Testis (tissue), 2 donors: ENCODE measurements at regions not wholly inside any gene's neighbourhood (a gene's known extent, or its start where the extent isn't known, plus 50 kb on each side); places are given as distances from the start of the nearest gene placed in this dataset.

Source experiments
- CTCF ChIP-seq, 3 experiments: fragments of 450-650 bp in 2 of 3; fragments of 200-600 bp in 1 of 3; sonication (generic) in 1 of 3; IDR thresholded peaks; one replicate each; pipeline ENCODE4 v1.5.1; 2016 to 2019; ENCODE audit warnings: antibody characterized with exemption in 3 of 3, mild to moderate bottlenecking in 2 of 3, moderate library complexity in 1 of 3
- POLR2A ChIP-seq: fragments of 450-650 bp; IDR thresholded peaks from one replicate; pipeline ENCODE4 v1.6.1; 2017; ENCODE audit warnings: antibody characterized with exemption, mild to moderate bottlenecking, moderate library complexity

DNA sequence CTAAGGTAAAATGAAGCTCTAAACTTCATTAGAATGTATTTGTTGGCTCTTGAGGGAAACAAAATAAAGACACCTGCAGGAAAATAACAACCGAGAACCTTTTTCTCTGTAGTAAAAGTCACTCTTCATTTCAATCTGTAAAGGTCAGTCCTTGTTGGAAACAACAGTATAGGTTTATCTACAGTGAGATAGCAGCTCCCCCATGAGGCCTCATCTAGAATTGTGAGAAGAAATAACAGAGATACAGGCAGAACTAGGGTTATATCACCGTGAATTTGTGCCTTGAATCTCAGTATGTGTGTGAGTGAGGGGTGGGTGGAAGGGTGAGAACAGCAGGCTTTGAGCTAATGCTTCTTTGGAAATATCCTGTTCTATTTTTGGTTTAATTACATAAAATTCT lies 107.8 kb upstream of the FMR1 start:
- TF ChIP-seq POLR2A (no peak), CTCF (IDR thresholded peaks at IDR 0.05) (peak in 1 of 3 experiments; percentile 28)
